ENCODE measurements at regions not wholly inside any gene's neighbourhood (a gene's known extent, or its start where the extent isn't known, plus 50 kb on each side); places are given as distances from the start of the nearest gene placed in this dataset.

- no peaks in the 10 kb centered on the region for H3K9me3 Mint-ChIP-seq (ENCODE audit: unreplicated experiment)
- no peaks in the 10 kb centered on the region for H3K27me3 Mint-ChIP-seq (ENCODE audit: low read depth, unreplicated experiment)
- no peak overlapping the region for H3K4me3 ChIP-seq (ENCODE audit: insufficient read depth, low read depth, low read length)
- no peaks in the 10 kb centered on the region for H3K27me3 ChIP-seq (ENCODE audit: insufficient read depth, low read length)
- FAIRE-seq (no peak), DNase-seq (ENCODE audit: low read depth) (no peak)
- no peaks in the 10 kb centered on the region for H3K79me2 ChIP-seq (ENCODE audit: insufficient read depth, low read length)
- no peak overlapping the region for H3K27ac Mint-ChIP-seq (ENCODE audit: unreplicated experiment)
- H3K27ac ChIP-seq (ENCODE audit: low read depth, low read length) = no peak overlapping the region
- no peak overlapping the region for H2AFZ ChIP-seq (ENCODE audit: low read depth, low read length)
- H3K36me3 Mint-ChIP-seq (ENCODE audit: low read depth, unreplicated experiment) = no peaks in the 10 kb centered on the region
- no peak overlapping the region for H3K9ac ChIP-seq (ENCODE audit: low read length)
- H3K4me2 ChIP-seq (ENCODE audit: low read length) = no peak overlapping the region
- no peaks in the 10 kb centered on the region for H3K36me3 ChIP-seq (ENCODE audit: insufficient read depth, low read length)
- H3K4me1 ChIP-seq (ENCODE audit: insufficient read depth, low read length) = no peaks in the 10 kb centered on the region
- H3K4me3 Mint-ChIP-seq (ENCODE audit: unreplicated experiment) = no peak overlapping the region
- H4K20me1 ChIP-seq (ENCODE audit: insufficient read depth, low read length) = no peaks in the 10 kb centered on the region
- H3K4me1 Mint-ChIP-seq (ENCODE audit: low read depth, unreplicated experiment) = peaks cover 10% of the 10 kb centered on the region
- no peak for TF ChIP-seq EZH2 (IDR thresholded peaks at IDR 0.05; ENCODE audit: insufficient read depth, low read length)
- TF ChIP-seq, protein P1, sequence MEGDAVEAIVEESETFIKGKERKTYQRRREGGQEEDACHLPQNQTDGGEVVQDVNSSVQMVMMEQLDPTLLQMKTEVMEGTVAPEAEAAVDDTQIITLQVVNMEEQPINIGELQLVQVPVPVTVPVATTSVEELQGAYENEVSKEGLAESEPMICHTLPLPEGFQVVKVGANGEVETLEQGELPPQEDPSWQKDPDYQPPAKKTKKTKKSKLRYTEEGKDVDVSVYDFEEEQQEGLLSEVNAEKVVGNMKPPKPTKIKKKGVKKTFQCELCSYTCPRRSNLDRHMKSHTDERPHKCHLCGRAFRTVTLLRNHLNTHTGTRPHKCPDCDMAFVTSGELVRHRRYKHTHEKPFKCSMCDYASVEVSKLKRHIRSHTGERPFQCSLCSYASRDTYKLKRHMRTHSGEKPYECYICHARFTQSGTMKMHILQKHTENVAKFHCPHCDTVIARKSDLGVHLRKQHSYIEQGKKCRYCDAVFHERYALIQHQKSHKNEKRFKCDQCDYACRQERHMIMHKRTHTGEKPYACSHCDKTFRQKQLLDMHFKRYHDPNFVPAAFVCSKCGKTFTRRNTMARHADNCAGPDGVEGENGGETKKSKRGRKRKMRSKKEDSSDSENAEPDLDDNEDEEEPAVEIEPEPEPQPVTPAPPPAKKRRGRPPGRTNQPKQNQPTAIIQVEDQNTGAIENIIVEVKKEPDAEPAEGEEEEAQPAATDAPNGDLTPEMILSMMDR (IDR thresholded peaks at IDR 0.05; ENCODE audit: insufficient read depth, low read depth, low read length) = no peak
- no peaks in the 10 kb centered on the region for H3K9me3 ChIP-seq (ENCODE audit: insufficient read depth, low read depth, low read length)
Observed at GRCh38 chr4:44869985-44870384, 143.6 kb upstream of the GNPDA2 start.

DNA sequence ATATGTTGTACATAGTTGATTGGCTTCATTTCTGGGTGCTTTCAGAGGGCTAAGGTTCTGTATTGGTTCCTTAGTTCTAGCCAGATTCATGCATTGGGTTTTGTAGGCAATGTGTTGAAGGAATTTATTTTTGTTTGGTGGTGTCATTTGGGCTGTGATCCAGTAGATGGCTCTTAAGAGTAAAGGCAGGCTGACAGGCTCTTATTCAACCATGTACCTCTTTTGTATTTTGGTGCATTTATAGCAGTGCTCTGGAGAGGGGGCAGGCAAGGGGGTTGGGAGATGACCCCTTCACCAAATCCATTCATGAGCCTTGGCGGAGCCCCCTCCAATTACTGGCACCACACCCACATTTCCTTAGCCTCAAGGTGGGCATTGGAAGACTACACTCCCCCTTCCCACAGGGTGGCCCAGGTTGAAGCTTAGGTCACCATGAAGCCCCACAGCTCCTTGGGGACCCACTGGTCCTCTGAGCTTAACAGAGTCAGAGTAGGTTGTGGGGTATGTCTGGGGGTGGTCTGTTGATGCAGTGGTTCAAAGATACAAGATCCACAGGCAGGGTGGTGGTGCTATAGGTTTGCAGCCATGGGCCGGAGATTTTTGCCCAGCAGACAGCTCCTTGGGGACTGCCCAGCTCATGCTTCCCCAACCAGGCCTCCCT lies 143.0 kb upstream of the GNPDA2 start:
- H3K9me3 Mint-ChIP-seq (ENCODE audit: unreplicated experiment) = no peaks in the 10 kb centered on the region
- Histone ChIP-seq H3K27me3 (ENCODE audit: insufficient read depth, low read length) (no peaks in the 10 kb centered on the region), H3K27ac (ENCODE audit: low read depth, low read length) (no peak overlapping the region), H3K4me3 (ENCODE audit: insufficient read depth, low read depth, low read length) (no peak overlapping the region), H2AFZ (ENCODE audit: low read depth, low read length) (no peak overlapping the region), H3K4me2 (ENCODE audit: low read length) (no peak overlapping the region), H3K9ac (ENCODE audit: low read length) (no peak overlapping the region), H3K36me3 (ENCODE audit: insufficient read depth, low read length) (no peaks in the 10 kb centered on the region), H4K20me1 (ENCODE audit: insufficient read depth, low read length) (no peaks in the 10 kb centered on the region), H3K4me1 (ENCODE audit: insufficient read depth, low read length) (no peaks in the 10 kb centered on the region), H3K79me2 (ENCODE audit: insufficient read depth, low read length) (no peaks in the 10 kb centered on the region), H3K9me3 (ENCODE audit: insufficient read depth, low read depth, low read length) (no peaks in the 10 kb centered on the region)
- no peaks in the 10 kb centered on the region for H3K27me3 Mint-ChIP-seq (ENCODE audit: low read depth, unreplicated experiment)
- H3K4me1 Mint-ChIP-seq (ENCODE audit: low read depth, unreplicated experiment) = peaks cover 10% of the 10 kb centered on the region
- TF ChIP-seq EZH2 (IDR thresholded peaks at IDR 0.05; ENCODE audit: insufficient read depth, low read length) = no peak
- TF ChIP-seq, protein P1 (IDR thresholded peaks at IDR 0.05; ENCODE audit: insufficient read depth, low read depth, low read length) = no peak
- H3K36me3 Mint-ChIP-seq (ENCODE audit: low read depth, unreplicated experiment) = no peaks in the 10 kb centered on the region
- H3K27ac Mint-ChIP-seq (ENCODE audit: unreplicated experiment) = no peak overlapping the region
- FAIRE-seq (no peak), DNase-seq (ENCODE audit: low read depth) (no peak)
- H3K4me3 Mint-ChIP-seq (ENCODE audit: unreplicated experiment) = no peak overlapping the region

- H3K79me2 ChIP-seq (ENCODE audit: insufficient read depth, low read length) = no peaks in the 10 kb centered on the region
- H3K4me3 ChIP-seq (ENCODE audit: insufficient read depth, low read depth, low read length) = no peak overlapping the region
- no peaks in the 10 kb centered on the region for H3K36me3 ChIP-seq (ENCODE audit: insufficient read depth, low read length)
- TF ChIP-seq, protein P1 (IDR thresholded peaks at IDR 0.05; ENCODE audit: insufficient read depth, low read depth, low read length) = no peak
- TF ChIP-seq EZH2 (IDR thresholded peaks at IDR 0.05; ENCODE audit: insufficient read depth, low read length) = no peak
- Mint-ChIP-seq H3K4me1 (ENCODE audit: low read depth, unreplicated experiment) (peaks cover 13% of the 10 kb centered on the region), H3K4me3 (ENCODE audit: unreplicated experiment) (no peak overlapping the region), H3K36me3 (ENCODE audit: low read depth, unreplicated experiment) (no peaks in the 10 kb centered on the region), H3K27me3 (ENCODE audit: low read depth, unreplicated experiment) (no peaks in the 10 kb centered on the region), H3K27ac (ENCODE audit: unreplicated experiment) (no peak overlapping the region), H3K9me3 (ENCODE audit: unreplicated experiment) (no peaks in the 10 kb centered on the region)
- DNase-seq (ENCODE audit: low read depth) = no peak
- no peak for FAIRE-seq
- no peaks in the 10 kb centered on the region for H4K20me1 ChIP-seq (ENCODE audit: insufficient read depth, low read length)
- no peak overlapping the region for H3K4me2 ChIP-seq (ENCODE audit: low read length)
- H3K4me1 ChIP-seq (ENCODE audit: insufficient read depth, low read length) = no peaks in the 10 kb centered on the region
- no peak overlapping the region for H2AFZ ChIP-seq (ENCODE audit: low read depth, low read length)
- no peaks in the 10 kb centered on the region for H3K9me3 ChIP-seq (ENCODE audit: insufficient read depth, low read depth, low read length)
- no peaks in the 10 kb centered on the region for H3K27me3 ChIP-seq (ENCODE audit: insufficient read depth, low read length)
- no peak overlapping the region for H3K27ac ChIP-seq (ENCODE audit: low read depth, low read length)
- no peak overlapping the region for H3K9ac ChIP-seq (ENCODE audit: low read length)
Observed at GRCh38 chr4:44861756-44862155, 135.4 kb upstream of the GNPDA2 start.

All from astrocyte (in vitro differentiated cells and primary cell).